ENCODE measurements at regions not wholly inside any gene's neighbourhood (a gene's known extent, or its start where the extent isn't known, plus 50 kb on each side); places are given as distances from the start of the nearest gene placed in this dataset.

- TF ChIP-seq CTCF (IDR thresholded peaks at IDR 0.05; ENCODE audit: unreplicated experiment) = no peak
- no TSS peak for BruUV-seq (replicated peaks)
Measured at GRCh38 chr13:59326717-59327116, 837.0 kb downstream of the DIAPH3 start.

GRCh38 chr13:59330764-59331163 lies 833.0 kb downstream of the DIAPH3 start:
- POLR2A ChIA-PET = no interaction called here
- H3K27me3 Mint-ChIP-seq (ENCODE audit: insufficient read depth, unreplicated experiment) = peaks cover 73% of the 10 kb centered on the region

More at GRCh38 chr13:59326717-59327116, 837.0 kb downstream of the DIAPH3 start:
- DNase-seq (ENCODE audit: unreplicated experiment) = no peak
- Mint-ChIP-seq H3K9me3 (ENCODE audit: unreplicated experiment) (peaks cover 8% of the 10 kb centered on the region), H3K36me3 (ENCODE audit: insufficient read depth, unreplicated experiment) (no peaks in the 10 kb centered on the region), H3K4me1 (ENCODE audit: insufficient read depth, unreplicated experiment) (no peaks in the 10 kb centered on the region), H3K27me3 (ENCODE audit: insufficient read depth, unreplicated experiment) (peaks cover 52% of the 10 kb centered on the region), H3K27ac (ENCODE audit: low read depth, unreplicated experiment) (no peak overlapping the region), H3K4me3 (ENCODE audit: unreplicated experiment) (no peak overlapping the region)
- intact Hi-C loops (cut with micrococcal nuclease) = no loop called here
- CTCF ChIA-PET = interaction anchor here (1.1 to 1.3 kb wide), 2 partner anchors 8 to 64 kb away, joined by 3 read pairs; no protein-coding TSS in a partner anchor
- POLR2A ChIA-PET = no interaction called here

GRCh38 chr13:59332966-59333365 lies 830.8 kb downstream of the DIAPH3 start:
- TF ChIP-seq CTCF (IDR thresholded peaks at IDR 0.05; ENCODE audit: unreplicated experiment) = no peak
- Mint-ChIP-seq H3K27me3 (ENCODE audit: insufficient read depth, unreplicated experiment) (peaks cover 76% of the 10 kb centered on the region), H3K27ac (ENCODE audit: low read depth, unreplicated experiment) (no peak overlapping the region), H3K4me3 (ENCODE audit: unreplicated experiment) (no peak overlapping the region), H3K36me3 (ENCODE audit: insufficient read depth, unreplicated experiment) (no peaks in the 10 kb centered on the region), H3K4me1 (ENCODE audit: insufficient read depth, unreplicated experiment) (no peaks in the 10 kb centered on the region), H3K9me3 (ENCODE audit: unreplicated experiment) (no peaks in the 10 kb centered on the region)
- intact Hi-C loops (cut with micrococcal nuclease) = no loop called here
- no TSS peak for BruUV-seq (replicated peaks)
- DNase-seq (ENCODE audit: unreplicated experiment) = no peak
- POLR2A ChIA-PET = no interaction called here
- CTCF ChIA-PET = interaction anchor here (0.6 to 0.8 kb wide), 3 partner anchors 58 to 344 kb away, joined by 3 to 8 read pairs (median 3); no protein-coding TSS in a partner anchor

More at GRCh38 chr13:59330764-59331163, 833.0 kb downstream of the DIAPH3 start:
- intact Hi-C loops (cut with micrococcal nuclease) = no loop called here
- BruUV-seq (replicated peaks) = no TSS peak
- H3K36me3 Mint-ChIP-seq (ENCODE audit: insufficient read depth, unreplicated experiment) = no peaks in the 10 kb centered on the region
- peaks cover 8% of the 10 kb centered on the region for H3K9me3 Mint-ChIP-seq (ENCODE audit: unreplicated experiment)
- CTCF ChIA-PET = no interaction called here
- TF ChIP-seq CTCF (IDR thresholded peaks at IDR 0.05; ENCODE audit: unreplicated experiment) = no peak
- no peak overlapping the region for H3K4me3 Mint-ChIP-seq (ENCODE audit: unreplicated experiment)
- H3K27ac Mint-ChIP-seq (ENCODE audit: low read depth, unreplicated experiment) = no peak overlapping the region
- no peaks in the 10 kb centered on the region for H3K4me1 Mint-ChIP-seq (ENCODE audit: insufficient read depth, unreplicated experiment)
- DNase-seq (ENCODE audit: unreplicated experiment) = no peak

- no peaks in the 10 kb centered on the region for H3K4me1 Mint-ChIP-seq (ENCODE audit: insufficient read depth, unreplicated experiment)
- no peak for TF ChIP-seq CTCF (IDR thresholded peaks at IDR 0.05; ENCODE audit: unreplicated experiment)
- no peak overlapping the region for H3K27ac Mint-ChIP-seq (ENCODE audit: low read depth, unreplicated experiment)
- no peaks in the 10 kb centered on the region for H3K36me3 Mint-ChIP-seq (ENCODE audit: insufficient read depth, unreplicated experiment)
- BruUV-seq (replicated peaks) = no TSS peak
- ChIA-PET CTCF (no interaction called here), POLR2A (interaction anchor here (0.6 kb wide), 2 partner anchors 48 to 65 kb away, joined by 3 read pairs; no protein-coding TSS in a partner anchor)
- H3K9me3 Mint-ChIP-seq (ENCODE audit: unreplicated experiment) = no peaks in the 10 kb centered on the region
- H3K4me3 Mint-ChIP-seq (ENCODE audit: unreplicated experiment) = no peak overlapping the region
- intact Hi-C loops (cut with micrococcal nuclease) = no loop called here
- DNase-seq (ENCODE audit: unreplicated experiment) = no peak
- H3K27me3 Mint-ChIP-seq (ENCODE audit: insufficient read depth, unreplicated experiment) = peaks cover 88% of the 10 kb centered on the region
Measured at GRCh38 chr13:59337070-59337469, 826.7 kb downstream of the DIAPH3 start.
